Endothelial cell of hepatic sinusoid (primary cell): ENCODE measurements at regions not wholly inside any gene's neighbourhood (a gene's known extent, or its start where the extent isn't known, plus 50 kb on each side); places are given as distances from the start of the nearest gene placed in this dataset.
"Not testable (repeated sequence)": the region's sequence is repeated elsewhere in the genome, so short reads cannot be mapped to it uniquely, and the experiment has no call there.

Source experiments
- in situ Hi-C: cut with HindIII; loops from 2 replicates; pipeline ENCODE4 v1.10.0; 2017; ENCODE audit warnings: low sequenced_read_pairs

GRCh38 chr6:81977486-81977885 lies 225.0 kb upstream of the TENT5A start:
- in situ Hi-C loops: no loop called here

- in situ Hi-C loops: no loop called here
Measured at GRCh38 chr6:81969814-81970213, 217.3 kb upstream of the TENT5A start.

- in situ Hi-C loops: no loop called here
Measured at GRCh38 chr6:81969011-81969410, 216.5 kb upstream of the TENT5A start.

- in situ Hi-C loops: no loop called here
Measured at GRCh38 chr6:81966968-81967367, 214.5 kb upstream of the TENT5A start.

- in situ Hi-C loops: no loop called here
Measured at GRCh38 chr6:81962198-81962597, 209.7 kb upstream of the TENT5A start.

- in situ Hi-C loops: no loop called here
Measured at GRCh38 chr6:81950877-81951276, 198.4 kb upstream of the TENT5A start.

DNA sequence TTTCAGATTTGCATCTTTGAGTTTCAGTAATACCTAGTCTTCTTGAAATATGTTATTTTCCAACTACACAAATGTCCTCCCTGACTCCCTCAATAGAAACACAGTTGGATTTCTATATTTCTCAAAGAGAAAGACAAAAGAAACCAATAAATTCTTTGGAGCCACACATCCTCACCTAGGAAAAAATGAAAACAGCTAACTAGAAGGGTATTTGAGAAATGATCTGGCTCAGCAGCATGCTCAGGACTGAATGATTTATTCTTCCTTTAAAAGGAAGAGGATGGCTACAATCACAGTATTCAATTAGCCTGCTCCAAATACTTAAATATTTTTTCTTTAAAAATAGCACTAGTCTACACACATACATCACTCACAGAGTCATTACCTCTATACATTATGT lies 196.4 kb upstream of the TENT5A start:
- in situ Hi-C loops: no loop called here

DNA sequence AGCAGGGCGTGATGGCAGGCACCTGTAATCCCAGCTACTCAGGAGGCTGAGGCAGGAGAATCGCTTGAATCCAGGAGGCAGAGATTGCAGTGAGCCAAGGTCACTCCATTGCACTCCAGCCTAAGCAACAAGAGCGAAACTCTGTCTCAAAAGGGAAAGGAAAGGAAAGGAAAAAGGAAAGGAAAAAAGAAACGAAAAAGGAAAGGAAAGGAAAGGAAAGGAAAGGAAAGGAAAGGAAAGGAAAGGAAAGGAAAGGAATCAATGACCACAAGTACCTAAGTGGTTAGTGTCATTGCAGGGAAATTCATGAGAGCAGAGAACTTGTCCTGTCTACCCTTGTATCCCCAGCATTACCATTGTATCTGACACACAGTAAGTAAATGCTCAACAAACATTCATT lies 195.7 kb upstream of the TENT5A start:
- in situ Hi-C loops: not testable (repeated sequence)

- in situ Hi-C loops: no loop called here
Measured at GRCh38 chr6:81944661-81945060, 192.2 kb upstream of the TENT5A start.

DNA sequence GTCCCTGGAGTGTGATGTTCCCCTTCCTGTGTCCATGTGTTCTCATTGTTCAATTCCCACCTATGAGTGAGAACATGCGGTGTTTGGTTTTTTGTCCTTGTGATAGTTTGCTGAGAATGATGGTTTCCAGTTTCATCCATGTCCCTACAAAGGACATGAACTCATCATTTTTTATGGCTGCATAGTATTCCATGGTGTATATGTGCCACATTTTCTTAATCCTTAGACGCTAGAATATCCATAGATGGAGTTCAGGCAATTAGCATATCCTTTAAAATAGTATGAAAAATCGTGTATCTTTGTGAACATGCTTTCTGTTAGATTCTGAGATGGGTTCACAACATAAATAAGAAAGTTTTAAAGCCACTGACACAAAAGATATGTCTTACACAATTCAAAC lies 190.4 kb upstream of the TENT5A start:
- in situ Hi-C loops: not testable (repeated sequence)

GRCh38 chr6:81942067-81942370 lies 189.5 kb upstream of the TENT5A start:
- in situ Hi-C loops: no loop called here

- in situ Hi-C loops: no loop called here
Measured at GRCh38 chr6:81940451-81940985, 188.0 kb upstream of the TENT5A start.

- in situ Hi-C loops: no loop called here
Measured at GRCh38 chr6:81939766-81940165, 187.3 kb upstream of the TENT5A start.

DNA sequence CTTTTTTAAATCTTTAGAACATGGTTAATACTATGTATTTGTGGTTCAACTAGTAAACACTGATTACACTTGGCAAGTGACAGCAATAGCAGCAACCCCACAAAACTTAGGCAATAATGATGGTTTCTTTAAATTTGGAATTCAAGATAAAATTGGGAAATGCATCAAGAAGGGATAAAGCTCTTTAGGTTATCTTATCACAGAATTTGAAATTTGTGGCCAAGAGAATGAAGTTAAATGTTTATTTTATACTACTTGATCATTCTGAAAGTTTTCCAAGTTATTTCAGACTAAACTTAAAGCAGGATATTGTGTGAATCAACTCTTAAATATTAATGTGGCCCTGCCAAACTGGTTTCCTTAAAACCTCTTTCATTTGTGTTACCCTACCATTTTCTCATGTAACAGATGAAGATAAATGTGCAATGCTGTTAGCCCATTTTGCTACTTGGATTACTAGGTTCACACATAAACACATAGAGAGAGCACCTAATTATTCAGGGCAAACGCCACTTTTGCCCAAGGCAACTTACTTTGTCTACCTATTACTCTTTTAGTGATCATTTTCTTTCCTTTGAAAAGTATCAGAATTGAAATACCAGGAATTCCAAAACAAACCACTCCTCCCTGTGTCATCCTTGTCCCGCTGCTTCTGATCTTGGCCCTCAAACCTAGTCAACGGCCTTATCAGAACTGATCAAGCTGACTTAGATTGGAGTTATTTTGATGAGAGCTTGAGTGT lies 186.7 kb upstream of the TENT5A start:
- in situ Hi-C loops: no loop called here

DNA sequence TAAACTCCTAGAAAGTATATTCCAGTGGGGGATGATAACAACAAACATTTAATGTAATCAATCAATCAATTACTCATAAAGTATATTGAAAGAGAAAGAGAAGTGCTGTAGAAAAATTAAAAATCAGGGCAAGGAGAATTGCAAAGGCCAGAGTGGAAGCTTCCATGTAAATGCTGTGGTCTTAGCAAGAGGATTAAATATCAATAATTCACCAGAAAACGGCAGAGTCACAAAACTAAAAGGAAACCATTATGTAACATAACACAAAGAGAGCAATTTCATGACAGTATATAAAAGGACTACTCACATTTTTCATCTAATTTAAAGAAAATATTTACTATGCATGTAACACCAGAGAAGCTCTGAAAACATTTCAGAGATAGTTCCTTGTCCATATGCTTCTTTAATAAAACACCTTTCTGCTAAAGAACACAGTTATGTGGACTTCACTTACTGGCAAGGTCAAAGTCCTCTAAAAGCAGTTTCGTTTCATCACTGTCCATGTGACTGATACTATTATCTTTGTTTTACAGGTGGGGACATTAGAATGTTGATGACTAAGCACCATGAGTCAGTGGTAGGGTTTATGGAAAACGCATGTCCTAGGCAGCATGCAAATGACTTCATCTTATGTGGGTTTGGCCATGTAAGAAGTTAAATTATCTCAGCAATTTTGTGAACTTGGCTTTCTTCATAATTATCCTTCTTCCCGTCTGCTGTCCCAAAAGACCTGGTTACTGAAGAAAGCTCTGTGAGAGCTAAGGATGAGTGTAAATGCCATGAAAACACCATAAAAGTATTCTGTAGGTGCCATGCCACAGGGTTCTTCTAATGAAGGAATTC lies 185.8 kb upstream of the TENT5A start:
- in situ Hi-C loops: no loop called here

DNA sequence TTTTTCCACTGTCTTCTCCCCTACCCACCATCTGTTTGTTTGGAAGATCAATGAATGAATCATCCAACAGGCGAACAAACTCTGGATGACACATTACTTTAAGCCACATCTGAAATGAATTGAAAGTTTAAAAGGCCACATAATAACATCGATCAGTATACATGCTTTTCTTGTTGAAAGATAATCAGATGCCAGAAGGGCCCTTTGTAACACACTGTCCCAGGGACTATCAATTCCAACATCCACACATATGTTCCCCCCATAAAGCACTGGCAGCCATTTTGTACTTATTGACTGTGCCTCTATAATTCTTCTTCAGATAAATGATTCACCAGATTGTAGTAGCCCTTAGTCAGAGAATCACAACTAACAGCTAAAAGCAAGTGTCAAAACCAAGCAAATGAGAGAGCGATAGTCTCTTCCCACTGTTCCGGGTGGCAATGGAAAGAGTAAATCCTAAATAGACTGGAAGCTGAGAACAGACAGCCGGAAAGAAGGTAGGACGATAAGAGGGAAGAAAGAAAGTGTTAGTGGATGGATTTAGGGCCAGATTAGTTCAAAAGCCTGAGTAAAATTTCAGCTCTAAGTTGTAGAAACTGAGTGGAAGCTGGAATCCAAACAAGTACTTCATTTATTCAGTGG lies 184.9 kb upstream of the TENT5A start:
- in situ Hi-C loops: no loop called here

GRCh38 chr6:81934936-81935335 lies 182.5 kb upstream of the TENT5A start:
- in situ Hi-C loops: no loop called here

- in situ Hi-C loops: no loop called here
Measured at GRCh38 chr6:81933608-81934051, 181.1 kb upstream of the TENT5A start.

GRCh38 chr6:81933089-81933488 lies 180.6 kb upstream of the TENT5A start:
- in situ Hi-C loops: no loop called here

GRCh38 chr6:81932448-81932847 lies 180.0 kb upstream of the TENT5A start:
- in situ Hi-C loops: not testable (repeated sequence)

GRCh38 chr6:81929828-81930227 lies 177.3 kb upstream of the TENT5A start:
- in situ Hi-C loops: no loop called here

DNA sequence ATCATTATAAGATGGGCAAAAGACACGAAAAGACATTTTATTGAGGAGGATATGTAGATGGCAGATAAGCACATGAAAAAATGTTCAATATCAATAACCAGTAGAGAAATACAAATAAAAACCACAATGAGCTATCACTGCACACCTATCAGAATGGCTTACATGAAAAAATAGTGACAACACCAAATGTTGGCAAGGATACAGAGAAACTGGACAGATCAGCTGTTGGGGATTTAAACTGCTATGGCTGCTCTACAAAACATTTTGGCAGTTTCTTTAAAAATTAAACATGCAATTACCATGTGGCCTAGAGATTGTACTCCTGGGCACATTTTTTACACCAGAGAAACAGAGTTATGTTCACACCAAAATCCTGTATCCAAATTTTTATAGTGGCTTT lies 172.7 kb upstream of the TENT5A start:
- in situ Hi-C loops: no loop called here
